Endothelial cell of umbilical vein (primary cell): ENCODE measurements at regions not wholly inside any gene's neighbourhood (a gene's known extent, or its start where the extent isn't known, plus 50 kb on each side); places are given as distances from the start of the nearest gene placed in this dataset.
"Not testable (repeated sequence)": the region's sequence is repeated elsewhere in the genome, so short reads cannot be mapped to it uniquely, and the experiment has no call there.

Source experiments
- BruUV-seq: library from RNA; stranded (reverse); fragments of 400-500 nt; replicated peaks from 2 replicates; lab custom pipeline; 2021; lab: Mats Ljungman, UMichigan
- CTCF ChIA-PET: fragments of 300-600, 350-600 bp; sonication (Branson Sonifier 250); formaldehyde crosslinking; loops from one replicate; lab custom pipeline; 2021; ENCODE audit warnings: antibody characterized with exemption, inconsistent platforms; lab: Charles Lee
- POLR2A ChIA-PET: fragments of 300-600, 350-600 bp; sonication (Branson Sonifier 250); formaldehyde crosslinking; loops from one replicate; lab custom pipeline; 2021; ENCODE audit warnings: antibody characterized with exemption, inconsistent platforms; lab: Charles Lee
- DNase-seq: peaks from one replicate; pipeline ENCODE4 v3.0.0-alpha.2; 2011; ENCODE audit warnings: low read depth, low spot score
- FAIRE-seq: peaks from 2 replicates; lab custom pipeline; 2011; peaks lifted over from hg19 to GRCh38; lab: Jason Lieb, UNC
- H2AFZ ChIP-seq: 2 replicates; pipeline ENCODE4 v1.6.0; 2012; ENCODE audit warnings: low read depth, low read length, control low read depth, inconsistent platforms
- H3K27ac ChIP-seq: 2 replicates; pipeline ENCODE4 v1.5.1; 2011; ENCODE audit warnings: low read depth, mild to moderate bottlenecking, control low read depth, low read length, moderate library complexity; ENCODE audit not compliant: insufficient read depth
- H3K27me3 ChIP-seq, 2 experiments: 2 replicates each; pipeline versions ENCODE4 v1.6.0 to v1.6.1; 2011; ENCODE audit warnings: low read length in 2 of 2, mixed read lengths in 1 of 2; ENCODE audit not compliant: control insufficient read depth in 2 of 2, insufficient read depth in 2 of 2
- H3K36me3 ChIP-seq, 2 experiments: 2 replicates in 1 of 2; 3 replicates in 1 of 2; pipeline ENCODE4 v1.5.1; 2011; ENCODE audit warnings: low read length in 2 of 2, mild to moderate bottlenecking in 1 of 2, moderate library complexity in 1 of 2; ENCODE audit not compliant: control insufficient read depth in 2 of 2, insufficient read depth in 2 of 2; ENCODE audit errors: extremely low read depth in 1 of 2
- H3K4me1 ChIP-seq: 3 replicates; pipeline ENCODE4 v1.5.1; 2011; ENCODE audit warnings: mild to moderate bottlenecking, low read length; ENCODE audit not compliant: control insufficient read depth, insufficient read depth; ENCODE audit errors: extremely low read depth
- H3K4me2 ChIP-seq: 2 replicates; pipeline ENCODE4 v1.6.1; 2011; ENCODE audit warnings: low read length, control low read depth, mixed read lengths; ENCODE audit not compliant: insufficient read depth
- H3K4me3 ChIP-seq, 3 experiments: fragments of 200-600 bp in 1 of 3; sonication (generic), shearing (Covaris generic) in 1 of 3; replicated peaks in 1 of 3; 2 replicates each; pipeline ENCODE4 v1.5.1; 2011 to 2016; ENCODE audit warnings: control low read depth in 3 of 3, low read length in 3 of 3, mild to moderate bottlenecking in 2 of 3, inconsistent platforms in 1 of 3, low read depth in 1 of 3, moderate library complexity in 1 of 3; ENCODE audit not compliant: insufficient read depth in 1 of 3
- H3K79me2 ChIP-seq: 2 replicates; pipeline ENCODE4 v1.6.0; 2012; ENCODE audit warnings: low read length, inconsistent platforms; ENCODE audit not compliant: control insufficient read depth, insufficient read depth
- H3K9ac ChIP-seq: replicated peaks from 2 replicates; pipeline ENCODE3; 2011; ENCODE audit warnings: low read length, control low read depth; ENCODE audit not compliant: insufficient read depth; ENCODE audit errors: extremely low read depth
- H3K9me1 ChIP-seq: replicated peaks from 3 replicates; pipeline ENCODE4 v1.6.0; 2011; ENCODE audit warnings: mild to moderate bottlenecking, low read length; ENCODE audit not compliant: control insufficient read depth, insufficient read depth; ENCODE audit errors: extremely low read depth
- H3K9me3 ChIP-seq: replicated peaks from 2 replicates; pipeline ENCODE4 v1.5.1; 2012; ENCODE audit warnings: low read length, inconsistent platforms; ENCODE audit not compliant: control insufficient read depth, insufficient read depth
- H4K20me1 ChIP-seq: replicated peaks from 2 replicates; pipeline ENCODE3; 2011; ENCODE audit warnings: mild to moderate bottlenecking, low read length; ENCODE audit not compliant: control insufficient read depth, insufficient read depth; ENCODE audit errors: extremely low read depth
- EZH2 ChIP-seq: IDR thresholded peaks from 2 replicates; pipeline ENCODE4 v1.6.1; 2012; ENCODE audit warnings: borderline replicate concordance, low read depth, mild to moderate bottlenecking, moderate library complexity, low read length, inconsistent platforms; ENCODE audit not compliant: severe bottlenecking
- FOS ChIP-seq: IDR thresholded peaks from 2 replicates; pipeline ENCODE4 v1.6.1; 2011; ENCODE audit warnings: mild to moderate bottlenecking, low read length, moderate library complexity, borderline replicate concordance; ENCODE audit not compliant: insufficient read depth
- GATA2 ChIP-seq: IDR thresholded peaks from 2 replicates; pipeline ENCODE4 v1.7.0; 2011; ENCODE audit warnings: low read depth, mild to moderate bottlenecking, moderate library complexity, mixed read lengths, low read length; ENCODE audit not compliant: insufficient read length, insufficient read depth
- JUN ChIP-seq: IDR thresholded peaks from 2 replicates; pipeline ENCODE4 v1.6.1; 2011; ENCODE audit warnings: borderline replicate concordance, low read depth; ENCODE audit not compliant: insufficient read length, insufficient read depth
- MYC ChIP-seq: IDR thresholded peaks from one replicate; pipeline ENCODE4 v1.6.1; 2011; ENCODE audit warnings: mild to moderate bottlenecking, low read depth, low read length
- POLR2A ChIP-seq: IDR thresholded peaks from 2 replicates; pipeline ENCODE4 v1.6.1; 2012; ENCODE audit warnings: low read depth, mild to moderate bottlenecking, control low read depth, low read length
- POLR2AphosphoS5 ChIP-seq: IDR thresholded peaks from 2 replicates; pipeline ENCODE4 v1.6.1; 2012; ENCODE audit warnings: low read depth, mild to moderate bottlenecking, control low read depth, low read length, moderate library complexity; ENCODE audit not compliant: insufficient read depth
- dilution Hi-C: fragments of 300-500 bp; cut with MboI; formaldehyde crosslinking; loops from one replicate; pipeline ENCODE4 v1.15.0; 2019; ENCODE audit warnings: low sequenced_read_pairs; ENCODE audit not compliant: extremely low pct_ligation_motif_present
- intact Hi-C: fragments of 100-400 bp; cut with micrococcal nuclease; formaldehyde crosslinking; loops from one replicate; pipeline ENCODE4 v1.10.0; 2022
- TF ChIP-seq, protein P1 (sequence below): IDR thresholded peaks from 2 replicates; pipeline ENCODE4 v1.6.1; 2011; ENCODE audit not compliant: insufficient read depth, insufficient read length
- TF ChIP-seq, protein P2 (sequence below), 2 donors: IDR thresholded peaks; 1 replicate in 1 of 2; 2 replicates in 1 of 2; pipeline ENCODE4 v1.5.1; 2011; ENCODE audit warnings: low read length in 2 of 2, mild to moderate bottlenecking in 2 of 2, moderate library complexity in 2 of 2, control low read depth in 1 of 2, inconsistent platforms in 1 of 2, low read depth in 1 of 2; ENCODE audit not compliant: insufficient read depth in 1 of 2; ENCODE audit errors: extremely low read depth in 1 of 2

DNA sequence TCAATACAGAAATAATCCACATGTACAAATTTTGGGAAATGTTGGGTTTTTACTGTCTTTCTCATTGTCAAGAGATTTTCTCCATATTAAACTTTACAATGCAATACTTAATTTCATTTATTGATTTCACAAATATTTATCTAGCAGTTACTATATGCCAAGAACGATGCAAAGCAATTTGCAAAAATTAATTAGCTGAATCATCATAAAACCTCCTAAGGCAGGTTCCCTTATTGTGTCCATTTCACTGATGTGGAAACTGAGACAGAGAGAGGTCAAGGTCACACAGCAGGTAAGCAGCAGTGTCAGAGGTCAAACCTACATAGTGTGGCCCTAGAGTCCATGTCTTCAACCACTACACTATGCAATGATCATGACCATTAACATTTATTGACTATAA, 286.8 kb upstream of the AUTS2 start:
- H3K4me2 ChIP-seq, result no peak overlapping the region
- no peaks in the 10 kb centered on the region for H3K27me3 ChIP-seq
- H3K27ac ChIP-seq, result no peak overlapping the region
- POLR2A ChIA-PET, result no interaction called here
- no peaks in the 10 kb centered on the region for H3K79me2 ChIP-seq
- TF ChIP-seq POLR2A, result no peak
- no peak for TF ChIP-seq MYC
- no peak for TF ChIP-seq POLR2AphosphoS5
- no peak for TF ChIP-seq JUN
- TF ChIP-seq GATA2, result no peak
- TF ChIP-seq, protein P1, sequence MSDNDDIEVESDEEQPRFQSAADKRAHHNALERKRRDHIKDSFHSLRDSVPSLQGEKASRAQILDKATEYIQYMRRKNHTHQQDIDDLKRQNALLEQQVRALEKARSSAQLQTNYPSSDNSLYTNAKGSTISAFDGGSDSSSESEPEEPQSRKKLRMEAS, result no peak
- TF ChIP-seq EZH2, result no peak
- no peak for TF ChIP-seq FOS
- TF ChIP-seq, protein P2, sequence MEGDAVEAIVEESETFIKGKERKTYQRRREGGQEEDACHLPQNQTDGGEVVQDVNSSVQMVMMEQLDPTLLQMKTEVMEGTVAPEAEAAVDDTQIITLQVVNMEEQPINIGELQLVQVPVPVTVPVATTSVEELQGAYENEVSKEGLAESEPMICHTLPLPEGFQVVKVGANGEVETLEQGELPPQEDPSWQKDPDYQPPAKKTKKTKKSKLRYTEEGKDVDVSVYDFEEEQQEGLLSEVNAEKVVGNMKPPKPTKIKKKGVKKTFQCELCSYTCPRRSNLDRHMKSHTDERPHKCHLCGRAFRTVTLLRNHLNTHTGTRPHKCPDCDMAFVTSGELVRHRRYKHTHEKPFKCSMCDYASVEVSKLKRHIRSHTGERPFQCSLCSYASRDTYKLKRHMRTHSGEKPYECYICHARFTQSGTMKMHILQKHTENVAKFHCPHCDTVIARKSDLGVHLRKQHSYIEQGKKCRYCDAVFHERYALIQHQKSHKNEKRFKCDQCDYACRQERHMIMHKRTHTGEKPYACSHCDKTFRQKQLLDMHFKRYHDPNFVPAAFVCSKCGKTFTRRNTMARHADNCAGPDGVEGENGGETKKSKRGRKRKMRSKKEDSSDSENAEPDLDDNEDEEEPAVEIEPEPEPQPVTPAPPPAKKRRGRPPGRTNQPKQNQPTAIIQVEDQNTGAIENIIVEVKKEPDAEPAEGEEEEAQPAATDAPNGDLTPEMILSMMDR (IDR thresholded peaks at IDR 0.05; ENCODE audit: extremely low read depth in 1 of 2, insufficient read depth in 1 of 2, low read depth in 1 of 2, low read length in 2 of 2), result no peak
- no peak for DNase-seq
- intact Hi-C loops, result no loop called here
- CTCF ChIA-PET, result no interaction called here
- no peaks in the 10 kb centered on the region for H3K4me1 ChIP-seq
- dilution Hi-C loops, result no loop called here
- no peak overlapping the region for H3K9ac ChIP-seq
- H3K36me3 ChIP-seq, result no peaks in the 10 kb centered on the region
- H3K9me1 ChIP-seq, result no peaks in the 10 kb centered on the region
- H3K4me3 ChIP-seq, result no peak overlapping the region
- H2AFZ ChIP-seq, result no peak overlapping the region
- H3K9me3 ChIP-seq, result no peaks in the 10 kb centered on the region
- no peak for FAIRE-seq
- H4K20me1 ChIP-seq, result no peaks in the 10 kb centered on the region
- BruUV-seq, result no TSS peak

DNA sequence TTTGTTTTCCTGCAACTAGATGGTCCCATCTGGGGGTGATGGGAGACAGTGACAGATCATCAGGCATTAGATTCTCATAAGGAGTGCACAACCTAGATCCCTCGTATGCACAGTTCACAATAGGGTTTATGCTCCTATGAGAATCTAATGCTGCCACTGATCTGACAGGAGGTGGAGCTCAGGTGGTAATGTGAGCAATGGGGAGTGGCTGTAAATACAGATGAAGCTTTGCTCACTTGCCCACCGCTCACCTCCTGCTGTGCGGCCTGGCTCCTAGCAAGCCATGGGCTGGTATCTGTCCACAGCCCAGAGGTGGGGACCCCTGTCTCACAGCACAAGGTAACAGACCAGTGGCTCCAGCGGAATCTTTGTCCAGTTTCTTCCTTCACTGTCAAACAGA, 284.4 kb upstream of the AUTS2 start:
- H3K4me3 ChIP-seq, H3K27me3 ChIP-seq, H2AFZ ChIP-seq, H3K9ac ChIP-seq, intact Hi-C loops, H3K4me1 ChIP-seq, H3K79me2 ChIP-seq, H3K4me2 ChIP-seq, DNase-seq, BruUV-seq, H3K27ac ChIP-seq, FAIRE-seq, CTCF ChIA-PET, dilution Hi-C loops, H3K9me3 ChIP-seq, H3K9me1 ChIP-seq, H3K36me3 ChIP-seq, POLR2A ChIA-PET, H4K20me1 ChIP-seq: not testable (repeated sequence)
